Heart left ventricle (tissue), 16 donors: ENCODE measurements at regions not wholly inside any gene's neighbourhood (a gene's known extent, or its start where the extent isn't known, plus 50 kb on each side); places are given as distances from the start of the nearest gene placed in this dataset.

ENCODE experiments used
- ATAC-seq, 4 donors: fragments of 200-7000 bp; cut with Tn5 transposase; one replicate each; pipeline ENCODE4 v1.9.1; 2020 to 2022; ENCODE audit warnings: moderate library complexity in 4 of 4, mild to moderate bottlenecking in 3 of 4, moderate number of reproducible peaks in 1 of 4
- DNase-seq, 5 donors: peaks; one replicate each; pipeline ENCODE4 v3.0.0-alpha.2; 2020
- H3K27ac ChIP-seq, 12 donors: fragments of 200-600 bp; sonication (generic) in 4 of 12; one replicate each; pipeline versions ENCODE4 v1.5.0 to v1.8.0; 2016 to 2022; ENCODE audit warnings: mild to moderate bottlenecking in 2 of 12
- H3K27me3 ChIP-seq, 9 donors: fragments of 200-600 bp; sonication (generic) in 2 of 9; one replicate each; pipeline versions ENCODE4 v1.5.1 to v1.8.0; 2016 to 2022; ENCODE audit warnings: mild to moderate bottlenecking in 3 of 9
- H3K36me3 ChIP-seq, 9 donors: fragments of 200-600 bp; sonication (generic) in 2 of 9; one replicate each; pipeline versions ENCODE4 v1.5.0 to v1.8.0; 2018 to 2022; ENCODE audit warnings: mild to moderate bottlenecking in 2 of 9
- H3K4me1 ChIP-seq, 12 donors: fragments of 200-600 bp; sonication (generic) in 4 of 12; one replicate each; pipeline versions ENCODE4 v1.5.0 to v1.8.0; 2016 to 2022; ENCODE audit warnings: mild to moderate bottlenecking in 3 of 12
- H3K4me3 ChIP-seq, 12 donors: fragments of 200-600 bp; sonication (generic) in 4 of 12; one replicate each; pipeline versions ENCODE4 v1.5.0 to v1.8.0; 2017 to 2022; ENCODE audit warnings: mild to moderate bottlenecking in 9 of 12, moderate library complexity in 4 of 12
- H3K9me3 ChIP-seq, 12 donors: fragments of 200-600 bp; sonication (generic) in 4 of 12; one replicate each; pipeline versions ENCODE4 v1.5.0 to v1.8.0; 2016 to 2022; ENCODE audit warnings: mild to moderate bottlenecking in 1 of 12
- POLR2A ChIP-seq, 2 donors: fragments of 450-650 bp; IDR thresholded peaks; one replicate each; pipeline ENCODE4 v1.6.1; 2017; ENCODE audit warnings: antibody characterized with exemption in 2 of 2, mild to moderate bottlenecking in 2 of 2, moderate library complexity in 2 of 2
- WGBS, 4 donors: extraction: QIAGEN DNeasy Blood & Tissue Kit in 2 of 4; methylation state at CpG; one replicate each; pipeline versions ENCODE4 v1.1.5 to v1.1.7; 2013 to 2018; 5-methylcytosine and 5-hydroxymethylcytosine counted together
- intact Hi-C, 10 donors: fragments of 100-400 bp; cut with DNase I; formaldehyde crosslinking; loops; one replicate each; pipeline versions ENCODE4 v1.11.1 to v1.14.2; 2022
- TF ChIP-seq, protein P1 (sequence below), 12 donors: fragments of 200-600 bp; sonication (generic) in 4 of 12; IDR thresholded peaks; one replicate each; pipeline versions ENCODE4 v1.5.0 to v1.8.0; 2018 to 2022; ENCODE audit warnings: antibody characterized with exemption in 12 of 12, mild to moderate bottlenecking in 5 of 12
- donor health status: ischemic (EF 13 %, LVEDD 7.1; RV severe dilation, severe dysfunction).
- donor health status: healthy with polysubstance abuse.
- donor health status: DM: no; HTN: yes; CAD: no.
- donor health status: DM: no; HTN: no; CAD: no.
- donor health status: ischemic (EF 25% LVEDD 6.9; RV normal size, moderate dysfunction).
- donor health status: ischemic (EF 25% LVEDD 5.7; RV mildly dilated, moderate dysfunction).
- donor health status: healthy.
- donor health status: DM: yes; HTN: yes; CAD: no.
- donor health status: ischemic (EF 35%, LVEDD 5.7; RV mildly dilated, moderate dysfunction).
- donor health status: nonischemic (EF 11% LVEDD 7.7; RV severe dilation, severe dysfunction).
- donor health status: DM: yes; HTN: yes; CAD: no.
- donor health status: PGD.
- donor health status: ischemic (EF 29% LVEDD 5.4; RV normal size, mild dysfunction).
- donor health status: nonischemic (EF 23%, LVEDD 6.1; RV moderate dilation, normal function).

DNA sequence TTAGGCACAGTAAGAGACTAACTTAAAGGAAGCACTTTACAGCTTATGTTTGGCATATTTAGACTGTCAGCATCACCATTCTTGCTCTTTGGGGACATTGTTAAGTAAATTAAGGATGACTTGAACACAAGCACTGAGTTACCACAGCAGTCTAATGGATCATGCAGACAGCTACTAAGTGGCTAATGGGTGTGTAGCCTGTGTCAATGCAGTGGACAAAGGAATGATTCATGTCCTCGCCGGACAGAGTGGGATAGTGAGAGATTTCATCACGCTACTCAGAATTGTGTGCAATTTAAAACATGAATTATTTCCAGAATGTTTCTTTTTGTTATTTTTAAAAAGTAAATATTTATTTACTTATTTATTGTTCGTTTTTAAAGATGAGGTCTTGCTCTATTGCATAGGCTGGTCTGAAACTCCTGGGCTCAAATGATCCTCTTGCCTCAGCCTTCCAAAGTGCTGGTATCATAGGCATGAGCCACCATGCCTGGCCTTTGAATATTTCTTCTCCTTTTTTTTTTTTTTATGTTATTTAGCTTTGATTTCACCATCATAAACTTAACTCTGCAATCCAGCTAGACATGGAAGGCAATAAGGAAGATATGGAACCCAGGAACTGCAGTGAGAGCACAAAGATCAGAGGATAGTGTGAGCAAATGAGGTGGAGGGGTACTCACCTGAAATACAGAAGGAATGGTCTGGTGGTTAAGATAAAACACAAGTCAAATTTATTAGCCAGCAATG lies 53.0 kb upstream of the KLF4 start:
- peaks cover 0 to 6% (median 0%) of the 10 kb centered on the region in 12 donors for H3K4me1 ChIP-seq
- ATAC-seq (peak in 2 of 4 donors; percentile 75 to 80), DNase-seq (no peak)
- 74 to 83% (median 78%) methylated on average over 4 of the region's 4 CpGs for WGBS, 4 donors
- no peak overlapping the region for H3K27ac ChIP-seq
- intact Hi-C loops, result no loop called here
- H3K9me3 ChIP-seq, result no peaks in the 10 kb centered on the region
- no peaks in the 10 kb centered on the region for H3K27me3 ChIP-seq
- H3K36me3 ChIP-seq, result no peaks in the 10 kb centered on the region
- H3K4me3 ChIP-seq, result no peak overlapping the region
- TF ChIP-seq, protein P1, sequence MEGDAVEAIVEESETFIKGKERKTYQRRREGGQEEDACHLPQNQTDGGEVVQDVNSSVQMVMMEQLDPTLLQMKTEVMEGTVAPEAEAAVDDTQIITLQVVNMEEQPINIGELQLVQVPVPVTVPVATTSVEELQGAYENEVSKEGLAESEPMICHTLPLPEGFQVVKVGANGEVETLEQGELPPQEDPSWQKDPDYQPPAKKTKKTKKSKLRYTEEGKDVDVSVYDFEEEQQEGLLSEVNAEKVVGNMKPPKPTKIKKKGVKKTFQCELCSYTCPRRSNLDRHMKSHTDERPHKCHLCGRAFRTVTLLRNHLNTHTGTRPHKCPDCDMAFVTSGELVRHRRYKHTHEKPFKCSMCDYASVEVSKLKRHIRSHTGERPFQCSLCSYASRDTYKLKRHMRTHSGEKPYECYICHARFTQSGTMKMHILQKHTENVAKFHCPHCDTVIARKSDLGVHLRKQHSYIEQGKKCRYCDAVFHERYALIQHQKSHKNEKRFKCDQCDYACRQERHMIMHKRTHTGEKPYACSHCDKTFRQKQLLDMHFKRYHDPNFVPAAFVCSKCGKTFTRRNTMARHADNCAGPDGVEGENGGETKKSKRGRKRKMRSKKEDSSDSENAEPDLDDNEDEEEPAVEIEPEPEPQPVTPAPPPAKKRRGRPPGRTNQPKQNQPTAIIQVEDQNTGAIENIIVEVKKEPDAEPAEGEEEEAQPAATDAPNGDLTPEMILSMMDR (IDR thresholded peaks at IDR 0.05), result no peak
- TF ChIP-seq POLR2A (IDR thresholded peaks at IDR 0.05), result no peak

DNA sequence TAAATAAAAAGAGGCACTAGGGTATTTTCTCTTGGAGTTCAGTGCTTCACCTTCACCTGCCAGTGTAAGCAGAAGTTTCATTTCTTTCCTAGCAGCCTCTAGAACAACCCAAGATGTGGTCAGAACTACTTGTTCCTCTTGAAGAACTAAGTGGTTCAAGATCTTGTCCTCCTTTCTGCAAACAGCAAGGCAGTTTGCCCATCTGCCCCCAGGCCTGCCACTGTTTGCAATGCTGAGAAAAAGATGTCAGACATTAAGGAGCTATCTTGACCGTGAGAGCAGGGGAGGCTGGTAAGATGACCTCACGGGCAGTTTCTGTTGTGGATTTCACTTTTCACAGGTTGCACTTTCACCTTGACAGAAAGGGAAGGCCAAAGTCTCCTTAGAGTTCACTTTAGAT lies 52.0 kb upstream of the KLF4 start:
- H3K27me3 ChIP-seq, result no peaks in the 10 kb centered on the region
- no peak overlapping the region for H3K4me3 ChIP-seq
- TF ChIP-seq POLR2A (IDR thresholded peaks at IDR 0.05), result no peak
- TF ChIP-seq, protein P1 (IDR thresholded peaks at IDR 0.05), result no peak
- H3K36me3 ChIP-seq, result no peaks in the 10 kb centered on the region
- WGBS, 4 donors, result 73 to 81% (median 77%) methylated on average over 2 of the region's 2 CpGs
- H3K27ac ChIP-seq, result no peak overlapping the region
- no peaks in the 10 kb centered on the region for H3K9me3 ChIP-seq
- intact Hi-C loops, result no loop called here
- ATAC-seq, result no peak
- H3K4me1 ChIP-seq, result peaks cover 0 to 5% (median 0%) of the 10 kb centered on the region in 12 donors
- DNase-seq, result no peak

DNA sequence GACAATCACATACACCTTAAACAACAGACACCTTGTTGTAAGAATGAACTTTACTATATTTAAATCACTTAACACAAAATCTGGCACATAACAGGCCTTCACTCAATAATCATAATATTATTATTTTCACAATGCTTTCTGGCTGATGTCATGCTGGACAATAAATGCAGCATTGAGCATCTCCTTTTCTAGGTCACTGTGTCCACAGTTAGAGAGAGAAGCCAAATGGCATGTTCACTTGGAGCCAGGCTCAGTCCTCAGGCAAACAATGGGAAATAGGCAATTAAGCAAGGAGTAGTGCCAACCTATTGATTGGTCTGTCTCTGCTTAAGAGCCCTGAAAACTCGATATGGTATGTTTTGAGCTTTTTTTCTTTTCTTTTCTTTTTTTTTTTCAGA lies 50.6 kb upstream of the KLF4 start:
- Histone ChIP-seq H3K4me3 (no peak overlapping the region), H3K27me3 (no peaks in the 10 kb centered on the region), H3K27ac (no peak overlapping the region), H3K36me3 (no peaks in the 10 kb centered on the region), H3K4me1 (peaks cover 0 to 5% (median 0%) of the 10 kb centered on the region in 12 donors), H3K9me3 (no peaks in the 10 kb centered on the region)
- intact Hi-C loops, result no loop called here
- TF ChIP-seq, protein P1 (IDR thresholded peaks at IDR 0.05), result no peak
- TF ChIP-seq POLR2A (IDR thresholded peaks at IDR 0.05), result no peak
- 56 to 69% (median 63%) methylated on average over 1 of the region's 1 CpG for WGBS, 4 donors
- DNase-seq (no peak), ATAC-seq (peak in 1 of 4 donors; percentile 77)

DNA sequence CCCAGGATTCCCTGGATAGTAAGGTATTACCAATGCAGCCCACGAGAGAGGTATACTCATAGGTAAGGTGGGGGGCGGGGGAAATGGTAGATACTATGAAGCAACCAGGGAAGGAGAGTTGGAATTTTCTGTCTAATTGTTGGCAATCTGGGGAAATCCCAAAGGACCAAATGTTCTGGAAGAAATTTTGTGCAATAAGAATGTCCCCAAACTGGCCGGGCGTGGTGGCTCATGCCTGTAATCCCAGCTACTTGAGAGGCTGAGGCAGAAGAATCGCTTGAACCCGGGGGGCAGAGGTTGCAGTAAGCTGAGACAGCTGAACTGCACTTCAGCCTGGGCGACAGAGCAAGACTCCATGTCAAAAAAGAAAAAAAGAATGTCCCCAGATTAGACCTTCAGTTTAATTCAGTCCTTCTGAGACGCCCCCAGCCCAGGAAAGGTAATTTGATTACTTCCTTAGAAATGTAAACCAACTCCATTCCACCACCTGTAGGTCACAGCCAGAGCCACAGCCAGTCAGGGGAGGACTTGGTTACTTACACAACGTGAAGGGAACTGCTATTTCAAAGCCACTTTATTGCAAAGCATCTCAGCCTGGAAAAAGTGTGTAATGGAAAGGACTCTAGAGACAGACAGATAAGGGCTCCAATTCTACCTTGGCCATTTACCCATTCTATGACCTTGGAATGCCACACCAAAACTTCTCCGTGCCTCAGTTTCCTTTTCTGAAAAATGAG lies 50.0 kb upstream of the KLF4 start:
- ATAC-seq (peak; percentile 53 to 77 (median 56)), DNase-seq (peak in 1 of 5 donors; percentile 34)
- H3K27ac ChIP-seq, result no peak overlapping the region
- TF ChIP-seq, protein P1 (IDR thresholded peaks at IDR 0.05), result peak in 1 of 12 donors; percentile 10
- TF ChIP-seq POLR2A (IDR thresholded peaks at IDR 0.05), result no peak
- 69 to 75% (median 73%) methylated on average over 10 of the region's 10 CpGs for WGBS, 4 donors
- peaks cover 0 to 5% (median 0%) of the 10 kb centered on the region in 12 donors for H3K4me1 ChIP-seq
- intact Hi-C loops, result no loop called here
- H3K9me3 ChIP-seq, result no peaks in the 10 kb centered on the region
- H3K4me3 ChIP-seq, result no peak overlapping the region
- H3K36me3 ChIP-seq, result no peaks in the 10 kb centered on the region
- no peaks in the 10 kb centered on the region for H3K27me3 ChIP-seq
